ENCODE measurements at regions not wholly inside any gene's neighbourhood (a gene's known extent, or its start where the extent isn't known, plus 50 kb on each side); places are given as distances from the start of the nearest gene placed in this dataset.

- TF ChIP-seq ZBTB33 (IDR thresholded peaks at IDR 0.05; ENCODE audit: extremely low read depth, insufficient replicate concordance, low read length), result no peak
Measured at GRCh38 chr18:10330428-10330827, 124.0 kb upstream of the APCDD1 start (continued).

GRCh38 chr18:10332452-10332851 is 122.0 kb upstream of the APCDD1 start:
- POLR2A ChIA-PET, result no interaction called here
- Histone ChIP-seq H3K27ac (ENCODE audit: low read depth, low read length) (no peak overlapping the region), H3K4me3 (replicated peaks in 1 of 2; ENCODE audit: low read depth in 1 of 2, low read length in 2 of 2) (no peak overlapping the region), H3K4me2 (ENCODE audit: low read length) (no peak overlapping the region), H3K9me3 (ENCODE audit: control insufficient read depth in 1 of 2, insufficient read depth in 1 of 2, low read depth in 1 of 2, low read length in 2 of 2) (no peaks in the 10 kb centered on the region), H3K79me2 (ENCODE audit: insufficient read depth, low read length) (no peaks in the 10 kb centered on the region), H2AFZ (ENCODE audit: low read depth, low read length, poor library complexity, severe bottlenecking) (no peak overlapping the region), H3K4me1 (ENCODE audit: control insufficient read depth in 1 of 2, insufficient read depth in 2 of 2, low read length in 2 of 2) (no peaks in the 10 kb centered on the region), H3K9ac (ENCODE audit: low read length) (no peak overlapping the region), H3K27me3 (ENCODE audit: insufficient read depth, low read length) (peaks cover 56% of the 10 kb centered on the region), H3K9me2 (ENCODE audit: insufficient read depth) (no peaks in the 10 kb centered on the region), H4K20me1 (ENCODE audit: insufficient read depth) (no peaks in the 10 kb centered on the region), H3K36me3 (ENCODE audit: control insufficient read depth in 1 of 2, insufficient read depth in 2 of 2, low read length in 2 of 2) (no peaks in the 10 kb centered on the region)
- intact Hi-C loops (cut with micrococcal nuclease), result no loop called here
- DNase-seq (ENCODE audit: low read depth, low spot score), result no peak
- CTCF ChIA-PET, result no interaction called here
- no TSS peak for BruUV-seq (replicated peaks)
- no peak for TF ChIP-seq RAD21 (IDR thresholded peaks at IDR 0.05; ENCODE audit: low read depth)
- no peak for TF ChIP-seq EZH2phosphoT487 (IDR thresholded peaks at IDR 0.05; ENCODE audit: borderline replicate concordance)
- TF ChIP-seq ATF3 (IDR thresholded peaks at IDR 0.05), result no peak
- TF ChIP-seq CTCF (IDR thresholded peaks at IDR 0.05 in 2 of 3, conservative IDR thresholded peaks at IDR 0.05 in 1 of 3; ENCODE audit: borderline replicate concordance in 1 of 3, insufficient read depth in 1 of 3, low read depth in 2 of 3, low read length in 2 of 3), result no peak
- TF ChIP-seq CBX3 (IDR thresholded peaks at IDR 0.05; ENCODE audit: low read depth), result no peak
- TF ChIP-seq SP1 (IDR thresholded peaks at IDR 0.05; ENCODE audit: low read depth), result no peak
- RAD21 ChIA-PET (ENCODE audit: low non-redundant PET in 1 of 2, low total read pairs in 2 of 2, uncharacterized antibody in 2 of 2, unreplicated experiment in 2 of 2), result no interaction called here
- ATAC-seq, result no peak

Data from HCT116 (cell line).